Motor neuron (in vitro differentiated cells): ENCODE measurements at regions not wholly inside any gene's neighbourhood (a gene's known extent, or its start where the extent isn't known, plus 50 kb on each side); places are given as distances from the start of the nearest gene placed in this dataset.

ENCODE experiments used
- ATAC-seq, 8 experiments: fragments of 200-7000 bp; cut with Tn5 transposase; replicated peaks in 6 of 8; 2 replicates each; pipeline ENCODE4 v1.8.0; 2021; ENCODE audit warnings: mild to moderate bottlenecking in 8 of 8, moderate library complexity in 8 of 8
- H3K27ac ChIP-seq, 2 donors: fragments of 250-450 bp; sonication (Bioruptor Pico); 2 replicates each; pipeline ENCODE4 v1.9.0; 2021; ENCODE audit warnings: antibody characterized with exemption in 2 of 2, mild to moderate bottlenecking in 2 of 2, moderate library complexity in 1 of 2
- H3K4me1 ChIP-seq, 2 donors: fragments of 250-450 bp; sonication (Bioruptor Pico); replicated peaks in 1 of 2; 2 replicates each; pipeline ENCODE4 v1.6.1; 2021; ENCODE audit warnings: antibody characterized with exemption in 2 of 2, mild to moderate bottlenecking in 2 of 2, moderate library complexity in 1 of 2
- H3K4me3 ChIP-seq, 5 donors: fragments of 250-450 bp; sonication (Bioruptor Pico); 2 replicates each; pipeline ENCODE4 v1.9.0; 2021; ENCODE audit warnings: antibody characterized with exemption in 5 of 5, mild to moderate bottlenecking in 5 of 5, moderate library complexity in 4 of 5
- WGBS, 10 experiments: fragments of 450-650 bp; shearing (Covaris generic); methylation state at CpG; one replicate each; pipeline ENCODE4 v1.0.0; 2022; 5-methylcytosine and 5-hydroxymethylcytosine counted together
- in situ Hi-C, 9 experiments: fragments of 400-800 bp; cut with MboI; loops; one replicate each; pipeline ENCODE4 v1.15.0; 2021; ENCODE audit warnings: low sequenced_read_pairs in 9 of 9, low pct_unique_long_range_greater_than_20kb in 2 of 9; ENCODE audit not compliant: unreplicated experiment in 9 of 9

DNA sequence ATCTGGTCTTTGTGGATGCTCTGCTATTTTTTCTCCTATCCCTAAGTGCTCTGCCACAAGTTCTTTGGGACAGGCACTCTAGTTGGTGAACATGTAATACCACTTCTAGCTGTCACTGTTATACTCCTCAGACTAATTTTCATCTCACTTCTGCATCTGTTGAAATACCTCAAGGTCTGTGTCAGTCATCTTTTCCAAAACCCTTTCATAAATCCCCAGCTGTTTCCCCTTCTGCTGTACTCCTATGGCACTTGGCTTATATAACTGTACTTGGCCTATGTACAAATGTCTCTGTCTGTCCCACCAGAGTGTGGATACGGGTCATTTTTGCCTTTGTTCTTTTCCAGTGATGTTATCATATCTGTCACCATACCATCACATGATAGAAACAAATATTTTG is 124.2 kb downstream of the FHL5 start:
- 0 to 100% (median 20%) methylated on average over 1 of the region's 1 CpG; no CpG with 5 or more reads in 3 of the 10 experiments for WGBS, 10 experiments
- no peak for ATAC-seq
- no peak overlapping the region for H3K27ac ChIP-seq
- peaks cover 0 to 2% of the 10 kb centered on the region in 2 donors for H3K4me1 ChIP-seq
- H3K4me3 ChIP-seq = no peak overlapping the region
- in situ Hi-C loops = no loop called here

GRCh38 chr6:96685702-96686101 is 122.8 kb downstream of the FHL5 start:
- in situ Hi-C loops = no loop called here
- 0 to 88% (median 38%) methylated on average over 1 to 2 of the region's 2 CpGs; no CpG with 5 or more reads in 6 of the 10 experiments for WGBS, 10 experiments
- ATAC-seq = no peak

DNA sequence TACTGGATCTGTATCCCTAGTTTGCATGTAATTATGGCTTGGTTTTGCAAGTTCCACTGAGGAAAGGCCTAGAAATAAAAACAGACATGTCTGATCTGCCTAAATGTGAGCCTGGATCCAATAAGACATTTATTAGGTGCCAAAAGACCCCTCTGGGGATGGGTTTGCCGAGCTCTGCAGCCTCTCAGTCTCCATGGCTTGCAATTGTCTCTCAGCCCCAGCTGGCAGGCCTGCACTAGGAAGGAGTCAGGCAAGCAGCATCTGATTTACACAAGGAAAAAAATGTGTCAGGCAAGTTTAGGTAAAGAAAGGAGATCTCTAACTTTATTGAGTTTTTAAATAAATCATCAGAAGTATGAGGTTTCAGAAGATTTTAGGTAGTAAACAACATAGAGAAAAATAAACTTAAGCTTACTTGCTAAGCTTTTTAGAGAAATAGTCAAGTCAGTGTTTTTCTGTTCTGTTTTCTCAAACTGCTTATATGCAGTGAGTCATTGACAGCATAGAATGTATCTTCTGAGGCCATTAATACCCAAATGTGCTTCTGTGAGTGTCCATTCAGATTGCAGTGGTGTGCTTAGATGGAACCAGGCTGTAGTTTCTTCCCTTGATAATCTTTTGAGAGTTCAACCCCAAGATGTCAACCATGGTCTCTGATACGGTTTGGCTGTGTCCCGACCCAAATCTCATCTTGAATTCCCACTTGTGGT is 121.0 kb downstream of the FHL5 start:
- WGBS, 10 experiments = 0 to 87% (median 33%) methylated on average over 1 to 3 of the region's 3 CpGs; no CpG with 5 or more reads in 3 of the 10 experiments
- Histone ChIP-seq H3K27ac (no peak overlapping the region), H3K4me1 (peaks cover 2 to 6% of the 10 kb centered on the region in 2 donors), H3K4me3 (no peak overlapping the region)
- ATAC-seq = peak in 3 of 8 experiments; percentile 28 to 65 (median 45)
- in situ Hi-C loops = no loop called here

More at GRCh38 chr6:96685702-96686101, 122.8 kb downstream of the FHL5 start:
- peaks cover 2 to 4% of the 10 kb centered on the region in 2 donors for H3K4me1 ChIP-seq
- H3K27ac ChIP-seq = no peak overlapping the region
- H3K4me3 ChIP-seq = no peak overlapping the region

GRCh38 chr6:96682017-96682416 is 119.1 kb downstream of the FHL5 start:
- in situ Hi-C loops = no loop called here
- no peak overlapping the region for H3K4me3 ChIP-seq
- no peak overlapping the region for H3K27ac ChIP-seq
- no peak for ATAC-seq
- peaks cover 2 to 6% of the 10 kb centered on the region in 2 donors for H3K4me1 ChIP-seq

- Histone ChIP-seq H3K4me3 (no peak overlapping the region), H3K4me1 (peaks cover under 1 to 8% of the 10 kb centered on the region in 2 donors), H3K27ac (no peak overlapping the region)
- in situ Hi-C loops = no loop called here
- no peak for ATAC-seq
- WGBS, 10 experiments = 0 to 100% (median 86%) methylated on average over 1 of the region's 1 CpG; no CpG with 5 or more reads in 5 of the 10 experiments
Observed at GRCh38 chr6:96675597-96675996, 112.7 kb downstream of the FHL5 start.
